Skeletal muscle cell (primary cell): ENCODE measurements at regions not wholly inside any gene's neighbourhood (a gene's known extent, or its start where the extent isn't known, plus 50 kb on each side); places are given as distances from the start of the nearest gene placed in this dataset.
"Not testable (repeated sequence)": the region's sequence is repeated elsewhere in the genome, so short reads cannot be mapped to it uniquely, and the experiment has no call there.

ENCODE experiments used
- DNase-seq: peaks from one replicate; pipeline ENCODE4 v3.0.0-alpha.2; 2010; ENCODE audit warnings: low read depth
- H3K4me3 ChIP-seq: 2 replicates; pipeline ENCODE4 v1.5.1; 2011; ENCODE audit warnings: low read depth, mild to moderate bottlenecking, control low read depth, low read length, moderate library complexity

- no peak for DNase-seq
- H3K4me3 ChIP-seq, result no peak overlapping the region
These were observed 165.1 kb downstream of the ZNF621 start for GRCh38 chr3:40689837-40690236.

- no peak overlapping the region for H3K4me3 ChIP-seq
- no peak for DNase-seq
These were observed 166.1 kb downstream of the ZNF621 start for GRCh38 chr3:40690749-40691451.

- H3K4me3 ChIP-seq, result no peak overlapping the region
- DNase-seq, result no peak
These were observed 166.7 kb downstream of the ZNF621 start for GRCh38 chr3:40691452-40691861.

GRCh38 chr3:40695848-40696247 lies 171.1 kb downstream of the ZNF621 start:
- no peak for DNase-seq
- no peak overlapping the region for H3K4me3 ChIP-seq

- H3K4me3 ChIP-seq, DNase-seq: not testable (repeated sequence)
These were observed 173.9 kb downstream of the ZNF621 start for GRCh38 chr3:40698611-40699010.

- H3K4me3 ChIP-seq, result no peak overlapping the region
- DNase-seq, result no peak
These were observed 176.3 kb downstream of the ZNF621 start for GRCh38 chr3:40701016-40701588.

- no peak for DNase-seq
- no peak overlapping the region for H3K4me3 ChIP-seq
These were observed 179.5 kb downstream of the ZNF621 start for GRCh38 chr3:40704224-40704623.

- H3K4me3 ChIP-seq, result no peak overlapping the region
- DNase-seq, result no peak
These were observed 180.9 kb downstream of the ZNF621 start for GRCh38 chr3:40705663-40706062.

GRCh38 chr3:40713306-40713705 lies 188.5 kb downstream of the ZNF621 start:
- no peak for DNase-seq
- no peak overlapping the region for H3K4me3 ChIP-seq

- no peak for DNase-seq
- no peak overlapping the region for H3K4me3 ChIP-seq
These were observed 189.0 kb downstream of the ZNF621 start for GRCh38 chr3:40713795-40714194.

GRCh38 chr3:40714771-40715345 lies 190.1 kb downstream of the ZNF621 start:
- H3K4me3 ChIP-seq, result no peak overlapping the region
- no peak for DNase-seq

- no peak for DNase-seq
- no peak overlapping the region for H3K4me3 ChIP-seq
These were observed 190.8 kb downstream of the ZNF621 start for GRCh38 chr3:40715551-40715950.

GRCh38 chr3:40717471-40717870 lies 192.7 kb downstream of the ZNF621 start:
- no peak overlapping the region for H3K4me3 ChIP-seq
- no peak for DNase-seq

- no peak for DNase-seq
- no peak overlapping the region for H3K4me3 ChIP-seq
These were observed 193.4 kb downstream of the ZNF621 start for GRCh38 chr3:40718209-40718608.

GRCh38 chr3:40718681-40719080 lies 193.9 kb downstream of the ZNF621 start:
- no peak overlapping the region for H3K4me3 ChIP-seq
- DNase-seq, result no peak

- H3K4me3 ChIP-seq, result no peak overlapping the region
- no peak for DNase-seq
These were observed 195.0 kb downstream of the ZNF621 start for GRCh38 chr3:40719660-40720287.

GRCh38 chr3:40720341-40720740 lies 195.6 kb downstream of the ZNF621 start:
- DNase-seq, result no peak
- H3K4me3 ChIP-seq, result no peak overlapping the region

- no peak overlapping the region for H3K4me3 ChIP-seq
- no peak for DNase-seq
These were observed 196.1 kb downstream of the ZNF621 start for GRCh38 chr3:40720863-40721262.

- no peak for DNase-seq
- H3K4me3 ChIP-seq, result no peak overlapping the region
These were observed 198.4 kb downstream of the ZNF621 start for GRCh38 chr3:40723083-40723660.

GRCh38 chr3:40725031-40725430 lies 200.3 kb downstream of the ZNF621 start:
- no peak for DNase-seq
- H3K4me3 ChIP-seq, result no peak overlapping the region
